SH-SY5Y (cell line): ENCODE measurements at regions not wholly inside any gene's neighbourhood (a gene's known extent, or its start where the extent isn't known, plus 50 kb on each side); places are given as distances from the start of the nearest gene placed in this dataset.

Experiments used
- GATA2 ChIP-seq: IDR thresholded peaks from 2 replicates; pipeline ENCODE4 v1.6.1; 2011; ENCODE audit warnings: mild to moderate bottlenecking, low read depth, low read length
- GATA3 ChIP-seq: IDR thresholded peaks from 2 replicates; pipeline ENCODE4 v1.6.1; 2011; ENCODE audit warnings: low read depth, mild to moderate bottlenecking, low read length, moderate library complexity

DNA sequence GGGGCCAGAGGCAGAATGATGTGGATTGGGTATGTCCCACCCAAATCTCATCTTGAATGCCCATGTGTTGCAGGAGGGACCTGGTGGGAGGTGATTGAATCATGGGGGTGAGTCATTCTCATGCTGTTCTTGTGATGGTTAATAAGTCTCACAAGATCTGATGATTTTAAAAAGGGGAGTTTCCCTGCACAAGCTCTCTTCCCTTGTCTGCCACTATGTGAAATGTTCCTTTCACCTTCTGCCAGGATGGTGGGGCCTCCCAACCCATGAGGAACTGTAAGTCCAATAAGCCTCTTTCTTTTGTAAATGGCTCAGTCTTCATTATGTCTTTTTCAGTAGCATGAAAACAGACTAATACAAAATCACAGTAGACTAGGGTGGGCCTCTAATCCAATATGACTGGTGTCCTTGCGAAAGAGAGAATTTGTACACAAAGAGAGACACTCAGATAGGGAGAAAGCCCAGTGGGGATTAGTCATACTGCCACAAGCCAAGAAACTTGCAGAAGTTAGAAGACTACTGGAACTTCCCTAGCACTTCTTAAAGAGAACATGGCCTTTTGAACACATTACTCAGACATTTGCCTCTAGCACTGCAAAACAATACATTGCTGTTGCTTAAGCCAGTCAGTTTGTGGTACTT, 68.4 kb downstream of the ANXA1 start:
- no peak for TF ChIP-seq GATA2
- TF ChIP-seq GATA3: no peak

DNA sequence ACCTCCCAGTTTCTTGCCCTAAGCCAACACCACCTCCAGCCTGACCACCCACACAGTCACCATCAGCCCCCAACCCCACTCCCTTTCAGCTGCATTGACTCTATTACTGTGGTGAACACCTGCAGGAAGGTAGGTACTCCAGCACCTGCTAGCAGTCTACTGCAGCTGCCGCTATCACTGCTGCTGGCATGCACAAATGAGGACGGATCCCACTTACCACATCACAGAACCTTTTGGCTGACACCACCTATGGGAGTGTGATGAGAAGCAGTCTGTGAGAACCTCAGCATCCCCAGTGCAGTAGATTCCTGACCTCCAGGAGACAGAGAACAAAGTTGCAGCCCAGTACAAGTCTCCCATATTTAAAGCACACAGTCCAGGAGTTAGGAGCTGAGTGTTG, 71.9 kb downstream of the ANXA1 start:
- TF ChIP-seq GATA2: no peak
- no peak for TF ChIP-seq GATA3

DNA sequence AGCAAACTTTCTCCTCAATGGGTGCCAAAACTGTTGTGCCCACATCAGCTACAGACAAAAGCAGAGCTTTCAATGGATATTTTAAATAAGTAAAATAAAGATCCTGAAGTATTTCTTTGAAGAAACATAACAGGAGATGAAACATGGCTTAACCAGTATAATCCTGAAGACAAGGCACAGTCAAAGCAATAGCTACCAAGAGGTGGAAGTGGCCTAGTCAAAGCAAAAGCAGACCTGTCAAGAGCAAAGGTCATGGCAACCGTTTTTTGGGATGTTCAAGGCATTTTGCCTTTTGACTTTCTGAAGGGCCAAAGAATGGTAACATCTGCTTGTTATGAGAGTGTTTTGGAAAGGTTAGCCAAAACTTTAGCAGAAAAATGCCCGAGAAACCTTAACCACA, 77.9 kb downstream of the ANXA1 start:
- no peak for TF ChIP-seq GATA3

- TF ChIP-seq GATA3 (no peak), GATA2 (no peak)
Measured at GRCh38 chr9:73230251-73230650, 78.6 kb downstream of the ANXA1 start.

DNA sequence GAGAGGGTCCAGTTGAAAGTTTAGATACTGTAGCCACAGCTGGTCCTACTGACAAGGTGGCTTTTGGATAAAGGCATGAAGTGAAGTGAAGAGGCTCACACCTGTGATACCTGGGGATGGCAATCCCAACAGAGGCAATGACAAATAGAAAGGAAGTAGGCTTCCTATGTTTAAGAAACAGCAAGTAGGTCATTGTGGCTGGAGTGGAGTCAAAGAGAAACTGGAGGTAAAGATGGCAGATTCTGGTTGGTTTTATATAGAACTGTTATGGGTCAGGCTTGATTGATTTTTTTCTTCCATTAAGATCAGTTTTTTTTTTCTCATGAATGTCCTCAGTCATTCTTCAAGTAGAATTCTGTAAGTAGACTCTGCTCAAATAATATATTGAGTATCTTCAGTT, 79.5 kb downstream of the ANXA1 start:
- no peak for TF ChIP-seq GATA3
- no peak for TF ChIP-seq GATA2

DNA sequence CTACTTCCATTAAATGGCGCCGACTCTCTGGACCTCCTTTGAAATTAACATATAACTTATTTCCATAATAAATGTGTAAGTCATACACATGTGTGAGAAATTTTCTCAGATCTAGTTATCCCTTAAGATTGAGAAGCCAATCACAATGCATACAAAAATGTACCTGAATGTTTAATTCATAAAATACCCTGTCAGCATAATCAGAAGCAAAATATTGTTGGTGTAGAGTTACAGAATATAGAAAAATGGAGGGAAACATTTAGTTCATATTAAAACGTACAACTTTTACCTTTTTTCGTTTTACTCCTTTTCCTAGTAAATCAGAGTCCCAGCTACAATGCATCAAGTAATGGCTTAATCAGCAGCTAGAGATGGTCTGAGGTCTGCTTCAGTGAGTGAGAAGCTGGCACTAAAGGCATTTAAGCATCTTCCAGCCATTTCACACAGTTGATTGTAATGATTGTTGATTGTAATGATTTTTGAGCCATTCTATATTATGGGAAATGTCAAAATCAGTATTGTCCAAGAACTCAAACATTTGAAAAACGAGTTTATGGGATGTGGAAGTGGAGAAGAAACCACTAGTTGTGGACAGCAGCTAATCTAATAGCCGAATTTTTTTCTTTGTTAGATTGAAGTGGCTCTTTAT, 81.8 kb downstream of the ANXA1 start:
- TF ChIP-seq GATA3 (no peak), GATA2 (no peak)

DNA sequence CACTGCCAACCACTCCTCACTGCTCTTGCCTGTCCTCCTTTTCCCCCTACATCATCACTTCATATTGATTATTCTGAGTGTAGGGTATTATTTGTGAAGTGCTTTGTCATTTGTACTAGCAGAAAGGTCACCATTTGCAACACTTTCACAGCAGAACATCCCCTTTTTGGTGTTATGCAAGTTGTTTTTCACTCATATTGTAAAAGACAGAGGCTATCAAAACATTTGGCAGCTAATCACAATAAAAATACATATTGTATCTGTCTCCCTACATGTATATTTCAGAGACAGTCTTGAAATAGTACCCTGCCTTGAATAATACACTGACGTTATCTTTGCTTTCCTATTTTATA, 82.3 kb downstream of the ANXA1 start:
- TF ChIP-seq GATA3: no peak
- TF ChIP-seq GATA2: no peak

DNA sequence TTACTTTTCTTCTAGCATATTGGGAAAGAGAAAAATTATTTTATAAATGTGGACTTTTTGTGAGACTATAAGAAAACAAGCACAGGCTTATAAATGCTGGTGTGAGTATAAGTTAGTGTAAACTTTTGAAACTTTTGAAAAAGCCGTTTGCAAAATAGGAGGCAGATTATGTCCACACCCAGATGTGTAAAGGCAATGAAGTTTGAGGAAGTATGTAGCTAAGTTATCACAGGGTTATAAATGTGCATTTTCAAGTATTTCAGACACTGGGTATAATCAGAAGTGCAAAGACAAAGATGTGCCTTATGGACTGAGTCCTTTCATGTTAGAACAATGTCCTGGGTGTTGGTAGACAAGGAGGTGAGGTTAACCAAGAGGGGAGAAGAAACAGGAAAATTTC, 85.5 kb downstream of the ANXA1 start:
- TF ChIP-seq GATA3 (no peak), GATA2 (no peak)

GRCh38 chr9:73239570-73240265, 88.1 kb downstream of the ANXA1 start:
- TF ChIP-seq GATA3: no peak
- TF ChIP-seq GATA2: no peak

- TF ChIP-seq GATA3: no peak
- TF ChIP-seq GATA2: no peak
Measured at GRCh38 chr9:73243078-73243477, 91.4 kb downstream of the ANXA1 start.

- TF ChIP-seq GATA3 (no peak), GATA2 (no peak)
Measured at GRCh38 chr9:73259086-73259696, 107.5 kb downstream of the ANXA1 start.

DNA sequence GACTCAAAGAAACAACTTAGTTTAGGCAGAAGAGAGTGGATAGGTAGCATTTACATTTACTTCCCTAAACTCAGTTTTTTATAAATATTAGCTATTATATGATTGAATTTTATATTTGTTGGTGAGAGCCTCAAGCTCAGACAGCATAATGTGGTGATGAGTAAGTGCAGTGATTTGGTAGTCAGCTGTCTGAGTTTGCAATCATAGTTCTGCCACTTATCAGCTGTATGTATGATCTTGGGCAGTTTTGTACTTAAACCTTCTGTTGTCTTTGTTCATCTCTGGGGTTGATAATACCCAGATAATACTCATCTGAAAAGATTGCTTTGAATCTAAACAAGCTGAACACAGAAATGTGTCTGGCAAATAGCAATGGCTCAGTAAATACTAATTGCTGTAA, 108.8 kb downstream of the ANXA1 start:
- TF ChIP-seq GATA2: no peak
- TF ChIP-seq GATA3: no peak

DNA sequence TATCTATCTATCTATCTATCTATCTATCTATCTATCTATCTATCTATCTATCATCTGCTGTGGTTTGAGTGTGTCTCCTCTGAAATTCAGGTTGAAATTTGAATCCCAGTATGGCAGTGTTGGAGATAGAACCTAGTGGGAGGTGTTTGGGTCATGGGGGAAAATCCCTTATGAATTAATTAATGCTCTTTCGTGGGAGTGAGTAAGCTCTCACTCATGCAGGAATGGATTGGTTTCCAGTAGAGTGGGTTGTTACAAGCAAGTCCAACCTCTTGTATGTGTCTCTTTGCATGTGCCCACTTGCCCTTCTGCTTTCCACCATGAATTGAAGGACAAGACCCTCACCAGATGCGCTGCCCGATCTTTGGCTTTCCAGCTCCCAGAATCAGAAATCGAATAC, 113.0 kb downstream of the ANXA1 start:
- TF ChIP-seq GATA2 (no peak), GATA3 (no peak)

GRCh38 chr9:73265876-73266275, 114.2 kb downstream of the ANXA1 start:
- TF ChIP-seq GATA2 (no peak), GATA3 (no peak)

DNA sequence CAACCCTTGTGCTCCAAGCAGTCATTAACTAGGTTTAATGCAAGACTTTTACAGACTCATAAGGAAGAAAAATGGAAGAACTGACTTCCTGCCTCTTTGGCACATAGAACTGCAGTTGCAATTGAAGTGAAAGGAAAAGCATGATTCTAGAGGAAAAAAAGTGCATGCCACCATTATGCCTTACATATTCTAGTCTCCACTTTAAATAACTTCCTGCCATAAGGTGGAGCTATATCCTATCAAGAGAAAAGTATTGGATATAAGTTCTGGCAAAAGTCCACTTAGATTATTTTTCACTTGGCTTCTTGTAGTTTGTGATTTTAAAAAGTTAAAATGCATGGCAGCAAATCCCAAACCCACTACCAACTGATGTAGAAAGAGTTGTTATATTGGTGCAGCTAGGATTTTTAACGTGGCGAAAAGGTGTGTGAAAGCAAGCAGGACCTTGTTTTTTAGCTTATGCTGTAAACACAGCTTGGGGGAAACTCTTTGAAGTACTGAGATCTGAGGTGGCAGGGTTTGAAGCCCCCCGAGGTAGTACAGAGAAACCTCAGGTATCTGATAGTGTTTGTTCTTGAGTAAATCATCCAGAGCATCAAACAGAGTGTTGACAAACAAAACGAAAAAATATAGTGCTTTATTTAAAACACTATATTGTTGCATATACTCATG, 117.9 kb downstream of the ANXA1 start:
- no peak for TF ChIP-seq GATA2
- TF ChIP-seq GATA3: no peak
